ENCODE measurements at regions not wholly inside any gene's neighbourhood (a gene's known extent, or its start where the extent isn't known, plus 50 kb on each side); places are given as distances from the start of the nearest gene placed in this dataset.

GRCh38 chrX:124263743-124264142, 68.7 kb upstream of the TEX13D start (continued):
- TF ChIP-seq REST (tag by site-specific recombination; IDR thresholded peaks at IDR 0.05) (no peak), ZNF37A (tag by site-specific recombination; IDR thresholded peaks at IDR 0.05) (no peak), ZNF639 (tag by site-specific recombination; IDR thresholded peaks at IDR 0.05) (no peak)

- Histone ChIP-seq H3K9me3 (ENCODE audit: control insufficient read depth, insufficient read depth, low read depth, low read length) (no peaks in the 10 kb centered on the region), H3K4me3 (ENCODE audit: low read depth, low read length) (no peak overlapping the region), H3K36me3 (ENCODE audit: control insufficient read depth in 2 of 2, insufficient read depth in 1 of 2, low read length in 2 of 2) (no peaks in the 10 kb centered on the region), H3K4me1 (ENCODE audit: control insufficient read depth, insufficient read depth, low read length) (no peaks in the 10 kb centered on the region), H3K27ac (ENCODE audit: extremely low read depth, low read depth, low read length) (no peak overlapping the region)
- POLR2A ChIA-PET: no interaction called here
- CTCF ChIA-PET: no interaction called here
- TF ChIP-seq KLF8 (tag by site-specific recombination; IDR thresholded peaks at IDR 0.05): no peak
- no peak for TF ChIP-seq AEBP2 (tag by site-specific recombination; IDR thresholded peaks at IDR 0.05; ENCODE audit: borderline replicate concordance)
- TF ChIP-seq ZNF19 (tag by site-specific recombination; IDR thresholded peaks at IDR 0.05; ENCODE audit: low read depth): no peak
- no peak for TF ChIP-seq ZNF785 (tag by site-specific recombination; IDR thresholded peaks at IDR 0.05)
- no peak for TF ChIP-seq KLF16 (tag by site-specific recombination; IDR thresholded peaks at IDR 0.05)
- TF ChIP-seq ZNF175 (tag by site-specific recombination; IDR thresholded peaks at IDR 0.05): no peak
- TF ChIP-seq ZNF837 (tag by site-specific recombination; IDR thresholded peaks at IDR 0.05): no peak
- no peak for TF ChIP-seq ZSCAN18 (tag by site-specific recombination; IDR thresholded peaks at IDR 0.05)
- no peak for TF ChIP-seq ZNF585B (tag by site-specific recombination; IDR thresholded peaks at IDR 0.05)
- TF ChIP-seq ZBTB48 (tag by site-specific recombination; IDR thresholded peaks at IDR 0.05): no peak
- TF ChIP-seq ZNF121 (tag by site-specific recombination; IDR thresholded peaks at IDR 0.05): no peak
Measured at GRCh38 chrX:124268099-124268498, 64.4 kb upstream of the TEX13D start.

- no peaks in the 10 kb centered on the region for H3K4me1 ChIP-seq (ENCODE audit: control insufficient read depth, insufficient read depth, low read length)
- CTCF ChIA-PET: no interaction called here
- POLR2A ChIA-PET: no interaction called here
- H3K4me3 ChIP-seq (ENCODE audit: low read depth, low read length): no peak overlapping the region
- TF ChIP-seq ZNF623 (tag by site-specific recombination; IDR thresholded peaks at IDR 0.05): no peak
- no peak for TF ChIP-seq ZNF621 (tag by site-specific recombination; IDR thresholded peaks at IDR 0.05)
- TF ChIP-seq ZNF518A (tag by site-specific recombination; conservative IDR thresholded peaks at IDR 0.05; ENCODE audit: low read depth): no peak
- TF ChIP-seq ZFP69B (tag by site-specific recombination; IDR thresholded peaks at IDR 0.05): no peak
- TF ChIP-seq ZNF48 (tag by site-specific recombination; IDR thresholded peaks at IDR 0.05): no peak
- no peak for TF ChIP-seq ZNF449 (tag by site-specific recombination; IDR thresholded peaks at IDR 0.05)
- no peak overlapping the region for H3K27ac ChIP-seq (ENCODE audit: extremely low read depth, low read depth, low read length)
- H3K9me3 ChIP-seq (ENCODE audit: control insufficient read depth, insufficient read depth, low read depth, low read length): no peaks in the 10 kb centered on the region
- no peaks in the 10 kb centered on the region for H3K36me3 ChIP-seq (ENCODE audit: control insufficient read depth in 2 of 2, insufficient read depth in 1 of 2, low read length in 2 of 2)
Measured at GRCh38 chrX:124269881-124270280, 62.6 kb upstream of the TEX13D start.

All from HEK293 (cell line).